ENCODE measurements at regions not wholly inside any gene's neighbourhood (a gene's known extent, or its start where the extent isn't known, plus 50 kb on each side); places are given as distances from the start of the nearest gene placed in this dataset.

DNA sequence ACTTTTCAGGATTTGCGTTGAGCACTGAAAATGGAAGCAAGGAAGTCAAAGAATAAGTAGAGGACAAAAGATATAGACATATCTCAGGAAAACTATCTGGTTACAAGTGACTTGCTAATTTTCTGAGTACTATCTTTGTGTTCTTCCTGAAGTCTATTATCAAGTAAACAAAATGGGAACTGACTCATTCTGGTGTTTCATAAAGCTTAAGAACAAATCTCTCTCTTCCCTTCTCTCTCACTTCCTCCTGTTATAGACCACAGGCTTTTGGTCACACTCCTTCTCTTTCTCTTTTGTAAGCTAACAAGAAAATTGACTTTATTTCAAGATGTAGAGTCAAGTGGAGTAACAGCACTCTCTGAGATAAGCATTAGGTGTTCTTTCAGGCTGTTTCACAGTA lies 406.6 kb upstream of the SYT1 start:
- DNase-seq: no peak
- intact Hi-C loops (cut with DNase I): no loop called here
- no peak for ATAC-seq (ENCODE audit: poor library complexity)

DNA sequence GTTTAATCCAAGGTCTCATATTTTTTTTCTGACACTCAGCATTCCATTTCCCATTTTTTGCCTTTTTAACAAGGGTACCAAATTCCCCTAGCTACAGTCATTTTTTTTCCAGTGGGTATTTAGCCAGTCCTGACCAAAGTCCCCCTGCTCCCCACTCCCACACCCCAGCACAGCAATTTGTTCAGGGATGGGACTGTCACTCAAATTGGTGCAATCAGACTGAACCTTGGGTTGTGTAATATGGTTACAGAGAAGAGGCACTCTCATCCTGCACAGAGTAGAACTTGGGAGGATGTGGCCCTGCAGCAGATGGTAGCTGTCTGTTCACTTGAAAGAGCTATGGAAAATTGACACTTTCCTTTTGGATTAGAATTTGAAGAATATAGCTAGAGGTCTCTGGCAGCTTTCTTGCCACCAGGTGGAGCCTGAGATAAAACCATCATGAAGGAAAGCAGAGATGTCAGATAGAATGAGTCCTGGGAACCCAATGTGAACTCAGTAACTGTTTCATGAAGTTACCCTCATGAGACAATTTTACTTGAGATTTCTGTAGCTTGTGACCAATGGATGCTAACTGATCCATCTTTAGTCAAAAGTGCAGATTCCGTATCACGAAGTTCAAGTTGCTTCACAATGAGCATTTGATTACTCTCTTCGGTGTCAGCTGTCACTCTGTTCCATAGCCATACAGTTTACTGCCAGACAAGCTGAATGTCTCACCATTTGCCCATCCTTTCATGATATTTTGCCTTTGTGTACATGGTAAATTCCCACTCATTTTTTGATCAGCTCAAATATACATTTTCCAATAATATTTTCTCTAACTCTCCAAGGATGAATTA lies 394.0 kb upstream of the SYT1 start:
- DNase-seq (no peak), ATAC-seq (ENCODE audit: poor library complexity) (no peak)
- intact Hi-C loops (cut with DNase I): no loop called here

DNA sequence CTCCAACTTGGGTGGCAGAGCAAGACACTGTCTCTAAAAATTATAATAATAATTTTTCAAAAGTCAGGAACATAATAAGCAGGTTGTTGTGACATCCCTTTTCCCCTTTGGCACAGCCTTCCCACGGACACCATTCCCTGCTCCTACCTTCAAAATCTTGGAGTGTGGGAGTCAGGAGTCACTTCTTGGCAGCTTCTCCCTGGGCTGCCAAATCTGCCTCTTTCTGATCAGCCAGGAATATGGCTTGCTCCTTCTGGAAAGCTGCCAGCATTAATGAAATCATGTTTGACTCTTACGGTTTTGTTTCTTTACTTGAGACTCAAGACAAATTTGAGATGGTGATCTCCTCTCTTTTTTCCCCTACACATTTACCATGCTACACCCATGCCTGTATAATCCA lies 391.4 kb upstream of the SYT1 start:
- DNase-seq: no peak
- no peak for ATAC-seq (ENCODE audit: poor library complexity)
- intact Hi-C loops (cut with DNase I): no loop called here

- intact Hi-C loops (cut with DNase I): no loop called here
- DNase-seq (no peak), ATAC-seq (ENCODE audit: poor library complexity) (no peak)
Observed at GRCh38 chr12:78473561-78473960, 391.0 kb upstream of the SYT1 start.

- intact Hi-C loops (cut with DNase I): no loop called here
- no peak for ATAC-seq (ENCODE audit: poor library complexity)
- no peak for DNase-seq
Observed at GRCh38 chr12:78483767-78484315, 380.7 kb upstream of the SYT1 start.

DNA sequence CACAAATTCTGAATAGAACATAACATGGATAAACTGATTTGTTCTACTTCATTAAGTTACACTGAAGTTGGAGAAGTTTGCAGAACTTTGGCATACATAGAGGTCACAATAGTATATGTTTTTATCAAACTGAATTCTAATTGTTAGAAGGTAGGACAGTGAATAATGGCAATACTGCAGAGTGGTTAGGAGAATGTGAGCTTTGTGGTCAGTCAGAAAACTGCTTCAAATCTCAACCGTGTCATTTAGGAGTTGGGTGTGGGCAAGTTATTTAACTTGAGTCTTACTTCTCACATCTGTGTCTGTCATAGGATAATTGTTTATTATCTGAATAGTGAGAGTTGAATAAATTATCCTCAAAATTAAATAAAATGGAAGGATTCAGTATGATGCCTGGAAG lies 374.6 kb upstream of the SYT1 start:
- intact Hi-C loops (cut with DNase I): no loop called here
- DNase-seq (no peak), ATAC-seq (ENCODE audit: poor library complexity) (no peak)

GRCh38 chr12:78490861-78491260 lies 373.7 kb upstream of the SYT1 start:
- no peak for DNase-seq
- intact Hi-C loops (cut with DNase I): no loop called here
- no peak for ATAC-seq (ENCODE audit: poor library complexity)

GRCh38 chr12:78494911-78495310 lies 369.7 kb upstream of the SYT1 start:
- DNase-seq: no peak
- intact Hi-C loops (cut with DNase I): no loop called here
- ATAC-seq (ENCODE audit: poor library complexity): no peak

GRCh38 chr12:78501825-78502224 lies 362.7 kb upstream of the SYT1 start:
- no peak for DNase-seq
- intact Hi-C loops (cut with DNase I): no loop called here
- no peak for ATAC-seq (ENCODE audit: poor library complexity)

DNA sequence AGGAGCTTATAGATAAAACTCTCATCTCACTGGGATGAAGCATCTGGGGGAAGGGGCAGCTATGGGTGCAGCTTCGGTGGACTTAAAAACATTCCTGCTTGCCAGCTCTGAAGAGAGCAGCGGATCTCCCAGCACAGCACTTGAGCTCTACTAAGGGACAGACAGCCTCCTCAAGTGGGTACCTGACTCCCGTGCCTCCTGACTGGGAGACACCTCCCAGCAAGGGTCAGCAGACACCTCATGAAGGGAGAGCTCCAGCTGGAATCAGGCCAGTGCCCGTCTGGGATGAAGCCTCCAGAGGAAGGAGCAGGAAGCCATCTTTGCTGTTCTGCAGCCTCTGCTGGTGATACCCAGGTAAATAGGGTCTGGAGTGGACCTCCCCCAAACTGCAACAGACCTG lies 345.2 kb upstream of the SYT1 start:
- no peak for DNase-seq
- intact Hi-C loops (cut with DNase I): no loop called here
- ATAC-seq (ENCODE audit: poor library complexity): no peak

- ATAC-seq (ENCODE audit: poor library complexity) (no peak), DNase-seq (no peak)
- intact Hi-C loops (cut with DNase I): no loop called here
Observed at GRCh38 chr12:78530100-78530765, 334.3 kb upstream of the SYT1 start.

DNA sequence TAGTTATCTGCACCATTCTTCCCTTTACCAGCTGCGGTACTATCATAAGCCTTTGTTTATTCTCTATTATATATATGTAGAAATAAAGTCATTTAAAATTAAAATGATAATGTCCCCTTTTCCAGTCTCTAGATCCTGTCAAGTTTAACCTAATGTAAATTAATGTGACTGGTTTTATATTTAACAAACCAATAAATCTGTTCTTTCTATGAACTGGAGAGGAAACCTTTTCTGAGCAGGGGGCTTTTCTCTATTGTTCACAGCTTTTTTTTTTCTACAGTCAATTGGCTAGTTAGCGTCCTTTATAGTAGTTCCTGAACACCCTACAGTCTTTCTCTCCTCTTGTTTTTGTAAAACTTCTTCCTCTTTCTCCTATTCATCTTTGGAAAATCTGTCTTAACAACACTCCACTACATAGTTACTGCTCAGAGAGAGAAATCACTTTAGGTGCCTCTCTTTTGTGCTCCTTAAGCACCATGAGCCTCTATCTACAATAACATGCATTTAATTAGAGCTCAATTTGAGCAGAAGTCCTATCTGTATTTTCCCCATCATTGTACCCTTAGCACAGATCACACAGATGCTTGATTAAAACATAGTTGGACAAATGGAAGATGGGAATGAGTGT lies 332.6 kb upstream of the SYT1 start:
- ATAC-seq (ENCODE audit: poor library complexity) (no peak), DNase-seq (no peak)
- intact Hi-C loops (cut with DNase I): no loop called here

DNA sequence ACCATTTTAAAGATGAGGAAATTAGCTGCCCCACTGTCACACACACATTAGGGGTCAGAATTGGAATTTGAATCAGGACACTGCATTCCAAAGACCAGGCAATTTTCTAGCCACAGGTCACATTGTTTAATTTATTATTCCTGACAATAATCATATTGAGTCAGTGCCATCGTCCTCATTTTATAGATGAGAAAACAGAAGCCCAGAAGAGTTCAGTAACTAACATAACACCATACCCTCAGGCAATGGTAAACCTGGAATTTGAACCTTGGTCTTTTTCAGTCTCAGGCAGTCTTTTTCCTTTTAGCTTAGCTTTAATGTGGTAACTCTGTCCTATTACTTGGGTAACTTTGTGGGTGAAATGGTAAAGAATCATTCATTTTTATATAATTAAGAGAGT lies 330.3 kb upstream of the SYT1 start:
- ATAC-seq (ENCODE audit: poor library complexity) (no peak), DNase-seq (no peak)
- intact Hi-C loops (cut with DNase I): no loop called here

DNA sequence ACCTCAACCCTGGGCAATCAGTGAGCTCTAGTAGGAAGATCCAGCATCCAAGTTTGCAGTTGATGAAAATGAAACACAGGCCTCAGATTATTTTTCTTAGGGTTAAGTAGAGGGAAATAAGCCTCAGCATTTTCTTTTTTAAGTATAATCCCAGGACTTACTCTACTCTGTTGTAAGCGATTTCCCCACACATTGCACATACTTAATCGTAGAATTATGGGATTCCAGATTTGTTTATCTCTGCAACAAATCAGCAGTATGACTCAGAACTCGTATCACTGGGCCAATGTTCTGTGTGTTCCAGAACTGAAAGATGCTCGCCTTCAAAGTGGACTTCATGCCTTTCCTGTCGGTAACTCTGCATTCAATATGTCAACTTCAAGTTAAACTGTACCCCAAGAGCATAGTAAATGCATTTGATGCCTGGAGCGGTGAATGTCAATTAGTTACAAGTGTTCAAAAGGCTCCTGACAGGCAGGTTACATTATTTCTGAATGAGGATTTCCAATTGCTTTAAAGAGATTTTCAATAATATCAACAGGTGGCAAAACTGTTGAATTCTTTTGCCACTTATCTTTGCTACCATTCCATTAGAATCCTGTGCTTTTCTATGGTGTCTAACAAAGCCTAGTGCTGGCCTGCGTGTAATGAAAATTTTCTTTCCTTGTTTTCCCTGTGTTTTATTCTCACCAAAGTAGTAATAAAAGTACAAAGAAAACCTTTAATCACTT lies 323.8 kb upstream of the SYT1 start:
- ATAC-seq (ENCODE audit: poor library complexity) (no peak), DNase-seq (no peak)
- intact Hi-C loops (cut with DNase I): no loop called here

- DNase-seq (no peak), ATAC-seq (ENCODE audit: poor library complexity) (no peak)
- intact Hi-C loops (cut with DNase I): no loop called here
Observed at GRCh38 chr12:78550831-78551230, 313.7 kb upstream of the SYT1 start.

DNA sequence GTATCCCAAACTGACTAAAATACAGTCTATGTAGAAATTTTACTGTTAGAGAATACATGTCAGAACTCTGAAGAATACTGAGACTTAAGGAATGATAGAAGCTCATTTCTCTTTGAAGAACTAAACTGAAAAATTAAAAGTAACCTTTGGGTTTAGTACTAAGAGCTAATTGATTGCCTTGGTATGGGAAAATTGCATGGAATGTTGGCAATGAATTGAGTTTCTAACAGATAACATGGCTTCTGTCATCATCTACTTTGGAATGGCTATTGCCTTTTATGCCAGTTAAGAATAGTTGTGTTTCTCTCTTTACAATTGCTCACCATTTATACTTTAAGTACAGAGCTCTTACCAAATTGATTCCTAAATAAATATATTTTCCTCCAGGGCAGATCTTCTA lies 308.8 kb upstream of the SYT1 start:
- ATAC-seq (ENCODE audit: poor library complexity) (no peak), DNase-seq (no peak)
- intact Hi-C loops (cut with DNase I): no loop called here

- intact Hi-C loops (cut with DNase I): no loop called here
- DNase-seq (no peak), ATAC-seq (ENCODE audit: poor library complexity) (no peak)
Observed at GRCh38 chr12:78556651-78557050, 307.9 kb upstream of the SYT1 start.

- ATAC-seq (ENCODE audit: poor library complexity): no peak
- intact Hi-C loops (cut with DNase I): no loop called here
- DNase-seq: no peak
Observed at GRCh38 chr12:78559416-78559815, 305.2 kb upstream of the SYT1 start.

DNA sequence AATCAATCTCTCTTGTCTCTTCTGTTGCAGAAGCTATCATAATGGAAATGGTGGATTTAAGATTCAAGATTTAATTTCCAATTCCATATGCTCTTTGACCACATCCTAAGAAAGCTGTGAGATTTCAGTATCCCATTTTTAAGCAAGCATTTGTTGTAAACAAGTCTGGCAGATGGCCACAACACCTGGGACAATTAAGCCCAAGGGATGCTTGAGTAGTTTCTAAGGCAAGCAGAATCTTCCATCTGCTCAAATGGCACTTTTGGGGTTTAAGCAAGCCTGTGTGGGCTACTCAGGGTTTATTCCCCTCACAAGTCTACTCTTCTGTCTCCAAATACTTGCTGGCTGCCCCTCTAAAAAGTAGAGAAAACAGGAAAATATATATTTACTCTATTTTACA lies 304.7 kb upstream of the SYT1 start:
- intact Hi-C loops (cut with DNase I): no loop called here
- DNase-seq (no peak), ATAC-seq (ENCODE audit: poor library complexity) (no peak)

All from Right ventricle myocardium superior (tissue), 1 donor.